HFFc6 (cell line): ENCODE measurements at regions not wholly inside any gene's neighbourhood (a gene's known extent, or its start where the extent isn't known, plus 50 kb on each side); places are given as distances from the start of the nearest gene placed in this dataset.

Experiments
- DNase-seq: peaks from one replicate; pipeline ENCODE4 v3.0.0-alpha.2; 2018
- H3K27ac Mint-ChIP-seq: 2 replicates; pipeline ENCODE4 v1.8.0; 2020; ENCODE audit warnings: mild to moderate bottlenecking, mixed read lengths
- H3K27me3 Mint-ChIP-seq: 2 replicates; pipeline ENCODE4 v1.8.0; 2021; ENCODE audit warnings: mild to moderate bottlenecking, moderate library complexity, mixed read lengths; ENCODE audit not compliant: insufficient read depth
- H3K36me3 Mint-ChIP-seq: 2 replicates; pipeline ENCODE4 v1.8.0; 2021; ENCODE audit warnings: low read depth, mixed read lengths
- H3K4me1 Mint-ChIP-seq: 2 replicates; pipeline ENCODE4 v1.8.0; 2020; ENCODE audit warnings: low read depth, mixed read lengths
- H3K4me3 Mint-ChIP-seq: 2 replicates; pipeline ENCODE4 v1.8.0; 2020; ENCODE audit warnings: mild to moderate bottlenecking, moderate library complexity, mixed read lengths
- H3K9me3 Mint-ChIP-seq: 2 replicates; pipeline ENCODE4 v1.8.0; 2020; ENCODE audit warnings: mild to moderate bottlenecking, mixed read lengths
- TF ChIP-seq, protein P1 (sequence below): fragments of 200-600 bp; sonication (generic); IDR thresholded peaks from 2 replicates; pipeline ENCODE4 v1.5.0; 2021; ENCODE audit warnings: antibody characterized with exemption, mild to moderate bottlenecking

DNA sequence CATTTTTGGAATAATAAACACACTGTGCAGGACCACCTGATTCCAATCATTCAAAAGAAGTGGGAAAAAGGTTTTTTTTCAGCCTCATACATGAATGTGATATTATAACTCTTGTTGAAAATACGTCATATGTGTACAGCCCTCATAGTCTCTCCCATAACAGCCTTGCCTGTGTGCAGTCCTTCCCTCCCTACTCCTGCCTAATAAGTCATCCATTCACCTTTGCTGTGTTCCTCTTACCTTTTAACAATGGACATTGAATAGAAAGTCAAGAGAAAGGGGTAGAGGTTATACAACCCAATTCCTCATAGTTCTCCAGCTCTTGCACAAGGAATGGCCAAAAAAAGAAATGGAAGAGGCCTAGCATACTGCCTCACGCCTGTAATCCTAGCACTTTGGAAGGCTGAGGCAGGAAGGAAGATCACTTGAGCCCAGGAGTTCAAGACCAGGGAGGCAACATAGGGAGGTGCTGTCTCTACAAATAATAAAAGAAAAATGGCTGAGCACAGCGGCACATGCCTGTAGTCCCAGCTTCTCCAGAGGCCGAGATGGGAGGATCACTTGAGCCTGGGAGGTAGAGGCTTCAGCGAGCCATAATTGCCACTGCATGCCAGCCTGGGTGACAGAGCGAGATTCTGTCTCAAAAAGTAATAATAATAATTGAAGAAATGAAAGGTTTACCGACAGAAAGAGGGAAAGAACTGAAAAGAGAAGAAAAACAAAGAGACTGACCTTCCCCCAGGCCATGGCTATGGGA, 356.1 kb upstream of the KIF2A start:
- no peak overlapping the region for H3K27ac Mint-ChIP-seq
- H3K27me3 Mint-ChIP-seq, result peaks cover 4% of the 10 kb centered on the region; the same call in 1 of the 2 replicates

DNA sequence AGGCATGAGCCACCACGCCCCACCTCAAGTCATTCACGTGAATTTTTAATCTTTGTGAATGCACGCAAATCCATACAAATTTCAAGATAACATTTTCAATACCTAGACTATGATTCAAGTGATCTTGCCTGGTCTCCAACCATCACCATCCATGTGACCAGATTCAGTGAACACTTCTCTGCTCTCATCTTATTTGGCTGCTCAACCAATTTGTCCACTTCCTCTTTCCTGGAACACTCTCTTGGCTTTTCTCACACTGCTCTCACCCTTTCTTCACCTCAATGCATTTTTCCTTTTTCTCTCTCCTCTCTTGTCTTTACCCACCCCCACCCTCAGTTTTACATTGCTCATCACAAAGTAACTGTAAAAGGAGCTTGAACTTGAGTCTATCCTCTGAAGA, 354.7 kb upstream of the KIF2A start:
- TF ChIP-seq, protein P1, sequence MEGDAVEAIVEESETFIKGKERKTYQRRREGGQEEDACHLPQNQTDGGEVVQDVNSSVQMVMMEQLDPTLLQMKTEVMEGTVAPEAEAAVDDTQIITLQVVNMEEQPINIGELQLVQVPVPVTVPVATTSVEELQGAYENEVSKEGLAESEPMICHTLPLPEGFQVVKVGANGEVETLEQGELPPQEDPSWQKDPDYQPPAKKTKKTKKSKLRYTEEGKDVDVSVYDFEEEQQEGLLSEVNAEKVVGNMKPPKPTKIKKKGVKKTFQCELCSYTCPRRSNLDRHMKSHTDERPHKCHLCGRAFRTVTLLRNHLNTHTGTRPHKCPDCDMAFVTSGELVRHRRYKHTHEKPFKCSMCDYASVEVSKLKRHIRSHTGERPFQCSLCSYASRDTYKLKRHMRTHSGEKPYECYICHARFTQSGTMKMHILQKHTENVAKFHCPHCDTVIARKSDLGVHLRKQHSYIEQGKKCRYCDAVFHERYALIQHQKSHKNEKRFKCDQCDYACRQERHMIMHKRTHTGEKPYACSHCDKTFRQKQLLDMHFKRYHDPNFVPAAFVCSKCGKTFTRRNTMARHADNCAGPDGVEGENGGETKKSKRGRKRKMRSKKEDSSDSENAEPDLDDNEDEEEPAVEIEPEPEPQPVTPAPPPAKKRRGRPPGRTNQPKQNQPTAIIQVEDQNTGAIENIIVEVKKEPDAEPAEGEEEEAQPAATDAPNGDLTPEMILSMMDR, result no peak
- DNase-seq, result no peak
- H3K27me3 Mint-ChIP-seq, result peaks cover 4% of the 10 kb centered on the region; the same call in 1 of the 2 replicates
- no peaks in the 10 kb centered on the region for H3K4me1 Mint-ChIP-seq
- peaks cover 4% of the 10 kb centered on the region; the same call in 1 of the 2 replicates for H3K36me3 Mint-ChIP-seq
- no peak overlapping the region for H3K4me3 Mint-ChIP-seq
- peaks cover 47% of the 10 kb centered on the region for H3K9me3 Mint-ChIP-seq
- H3K27ac Mint-ChIP-seq, result no peak overlapping the region

More for the DNA sequence above, 356.1 kb upstream of the KIF2A start:
- DNase-seq, result no peak
- no peak overlapping the region for H3K4me3 Mint-ChIP-seq
- peaks cover 55% of the 10 kb centered on the region for H3K9me3 Mint-ChIP-seq
- H3K36me3 Mint-ChIP-seq, result peaks cover 4% of the 10 kb centered on the region; the same call in 1 of the 2 replicates
- no peaks in the 10 kb centered on the region for H3K4me1 Mint-ChIP-seq
- TF ChIP-seq, protein P1, result no peak

GRCh38 chr5:61953913-61954312, 352.1 kb upstream of the KIF2A start:
- Mint-ChIP-seq H3K27me3 (peaks cover 4% of the 10 kb centered on the region; the same call in 1 of the 2 replicates), H3K4me1 (no peaks in the 10 kb centered on the region), H3K4me3 (no peak overlapping the region), H3K36me3 (peaks cover 4% of the 10 kb centered on the region; the same call in 1 of the 2 replicates), H3K9me3 (peaks cover 38% of the 10 kb centered on the region), H3K27ac (no peak overlapping the region)
- TF ChIP-seq, protein P1, result no peak
- DNase-seq, result no peak

DNA sequence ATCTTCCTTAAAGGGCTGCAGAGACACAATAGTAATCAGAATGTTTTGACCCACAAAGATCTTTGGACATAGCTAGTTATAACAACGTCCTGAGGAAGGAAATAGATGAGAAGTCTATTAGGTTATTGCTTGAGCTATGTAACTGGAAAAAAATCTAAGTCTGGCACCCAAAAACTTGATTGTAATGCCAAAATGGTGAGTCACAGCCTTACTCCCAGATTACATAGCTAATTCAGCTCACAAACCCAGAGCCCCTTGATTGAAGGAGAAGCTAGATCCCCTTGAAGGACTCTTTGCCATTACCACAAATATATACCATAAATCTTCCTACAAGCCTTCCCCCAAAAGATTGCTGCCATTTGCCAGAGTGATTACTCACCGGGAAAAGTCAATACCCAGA, 341.8 kb upstream of the KIF2A start:
- Mint-ChIP-seq H3K4me1 (peaks cover 7% of the 10 kb centered on the region; the same call in 1 of the 2 replicates), H3K36me3 (no peaks in the 10 kb centered on the region), H3K27me3 (no peaks in the 10 kb centered on the region; the same call in 1 of the 2 replicates), H3K9me3 (peaks cover 9% of the 10 kb centered on the region), H3K27ac (no peak overlapping the region), H3K4me3 (no peak overlapping the region)
- DNase-seq, result no peak
- TF ChIP-seq, protein P1, result no peak

DNA sequence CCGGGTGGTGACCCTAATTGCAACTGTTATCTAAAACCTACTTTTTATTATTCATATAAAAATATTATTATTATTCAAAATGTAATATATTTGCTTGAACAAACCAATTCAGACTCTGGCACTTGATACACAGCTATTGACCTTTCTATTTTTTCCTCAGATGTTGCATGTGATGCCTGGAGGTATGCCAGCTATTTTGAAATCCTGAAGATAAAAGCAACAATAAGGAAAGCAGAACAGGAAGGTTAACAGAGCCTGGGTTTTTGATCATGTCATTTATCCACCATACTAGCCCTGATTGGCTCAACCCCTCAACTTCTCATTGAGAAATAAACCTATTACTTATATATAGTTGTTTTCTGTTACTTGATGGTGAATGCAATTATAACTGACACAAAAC, 340.9 kb upstream of the KIF2A start:
- Mint-ChIP-seq H3K9me3 (peaks cover 4% of the 10 kb centered on the region), H3K36me3 (no peaks in the 10 kb centered on the region), H3K27me3 (no peaks in the 10 kb centered on the region; the same call in 1 of the 2 replicates), H3K27ac (no peak overlapping the region), H3K4me1 (peaks cover 7% of the 10 kb centered on the region; the same call in 1 of the 2 replicates), H3K4me3 (no peak overlapping the region)
- no peak for DNase-seq
- TF ChIP-seq, protein P1, result no peak
